Bronchial epithelial cell (primary cell): ENCODE measurements at regions not wholly inside any gene's neighbourhood (a gene's known extent, or its start where the extent isn't known, plus 50 kb on each side); places are given as distances from the start of the nearest gene placed in this dataset.
"Not testable (repeated sequence)": the region's sequence is repeated elsewhere in the genome, so short reads cannot be mapped to it uniquely, and the experiment has no call there.

Experiments
- DNase-seq: peaks from one replicate; pipeline ENCODE4 v3.0.0-alpha.2; 2010; ENCODE audit warnings: low read depth
- FAIRE-seq: peaks from 2 replicates; lab custom pipeline; 2011; peaks lifted over from hg19 to GRCh38; lab: Jason Lieb, UNC
- H3K27me3 ChIP-seq: 2 replicates; pipeline ENCODE4 v1.5.1; 2011; ENCODE audit warnings: low read length; ENCODE audit not compliant: control insufficient read depth, insufficient read depth
- H3K36me3 ChIP-seq: 2 replicates; pipeline ENCODE4 v1.5.1; 2011; ENCODE audit warnings: low read length; ENCODE audit not compliant: control insufficient read depth, insufficient read depth
- H3K4me3 ChIP-seq: 2 replicates; pipeline ENCODE4 v1.5.1; 2011; ENCODE audit warnings: mild to moderate bottlenecking, low read depth, low read length, control low read depth
- CTCF ChIP-seq: IDR thresholded peaks from 2 replicates; pipeline ENCODE4 v1.5.1; 2011; ENCODE audit warnings: mild to moderate bottlenecking, moderate library complexity, low read length, control low read depth, inconsistent platforms; ENCODE audit not compliant: insufficient read depth, severe bottlenecking

GRCh38 chr12:96107236-96107635, 71.8 kb upstream of the LTA4H start:
- DNase-seq, result no peak
- FAIRE-seq, result no peak
- H3K36me3 ChIP-seq, result no peaks in the 10 kb centered on the region
- no peak for TF ChIP-seq CTCF
- H3K4me3 ChIP-seq, result no peak overlapping the region
- peaks cover under 1% of the 10 kb centered on the region for H3K27me3 ChIP-seq

GRCh38 chr12:96108321-96108720, 72.9 kb upstream of the LTA4H start:
- no peak for FAIRE-seq
- DNase-seq, result no peak
- H3K4me3 ChIP-seq, result no peak overlapping the region
- H3K27me3 ChIP-seq, result peaks cover 4% of the 10 kb centered on the region
- H3K36me3 ChIP-seq, result no peaks in the 10 kb centered on the region
- TF ChIP-seq CTCF, result no peak

- not testable (repeated sequence) for H3K4me3 ChIP-seq, DNase-seq, H3K36me3 ChIP-seq, H3K27me3 ChIP-seq, FAIRE-seq
These were observed 73.6 kb upstream of the LTA4H start for GRCh38 chr12:96108941-96109340.

GRCh38 chr12:96112733-96113132, 77.3 kb upstream of the LTA4H start:
- DNase-seq (no peak), FAIRE-seq (no peak)
- Histone ChIP-seq H3K27me3 (peaks cover 5% of the 10 kb centered on the region), H3K4me3 (no peak overlapping the region), H3K36me3 (no peaks in the 10 kb centered on the region)
- no peak for TF ChIP-seq CTCF

- no peak for DNase-seq
- TF ChIP-seq CTCF, result no peak
- Histone ChIP-seq H3K4me3 (no peak overlapping the region), H3K27me3 (peaks cover 4% of the 10 kb centered on the region), H3K36me3 (no peaks in the 10 kb centered on the region)
- FAIRE-seq, result no peak
These were observed 76.7 kb upstream of the ELK3 start for GRCh38 chr12:96117460-96117859.

- DNase-seq (no peak), FAIRE-seq (no peak)
- no peaks in the 10 kb centered on the region for H3K36me3 ChIP-seq
These were observed 73.6 kb upstream of the ELK3 start for GRCh38 chr12:96120359-96121100.

More at GRCh38 chr12:96120359-96121100, 73.6 kb upstream of the ELK3 start:
- no peaks in the 10 kb centered on the region for H3K27me3 ChIP-seq
- no peak for TF ChIP-seq CTCF
- no peak overlapping the region for H3K4me3 ChIP-seq
